ENCODE measurements at regions not wholly inside any gene's neighbourhood (a gene's known extent, or its start where the extent isn't known, plus 50 kb on each side); places are given as distances from the start of the nearest gene placed in this dataset.
A peak's percentile ranks its signal among the peaks of the same experiment; 100 is the strongest.

GRCh38 chr7:46257761-46258448, 336.8 kb upstream of the IGFBP3 start:
- no peak for DNase-seq

- DNase-seq, result no peak
Observed at GRCh38 chr7:46256870-46257661, 336.0 kb upstream of the IGFBP3 start.

GRCh38 chr7:46253520-46253919, 332.4 kb upstream of the IGFBP3 start:
- DNase-seq, result no peak

GRCh38 chr7:46247664-46248063, 326.6 kb upstream of the IGFBP3 start:
- DNase-seq, result no peak

- DNase-seq, result no peak
Observed at GRCh38 chr7:46245586-46246111, 324.6 kb upstream of the IGFBP3 start.

- DNase-seq, result no peak
Observed at GRCh38 chr7:46244757-46245156, 323.7 kb upstream of the IGFBP3 start.

- no peak for DNase-seq
Observed at GRCh38 chr7:46243406-46243805, 322.3 kb upstream of the IGFBP3 start.

- no peak for DNase-seq
Observed at GRCh38 chr7:46239846-46240245, 318.8 kb upstream of the IGFBP3 start.

GRCh38 chr7:46237466-46237865, 316.4 kb upstream of the IGFBP3 start:
- DNase-seq, result no peak

- DNase-seq, result no peak
Observed at GRCh38 chr7:46233585-46234329, 312.7 kb upstream of the IGFBP3 start.

GRCh38 chr7:46230990-46231305, 309.9 kb upstream of the IGFBP3 start:
- no peak for DNase-seq

- no peak for DNase-seq
Observed at GRCh38 chr7:46230298-46230989, 309.4 kb upstream of the IGFBP3 start.

- no peak for DNase-seq
Observed at GRCh38 chr7:46229409-46229808, 308.3 kb upstream of the IGFBP3 start.

- DNase-seq, result no peak
Observed at GRCh38 chr7:46226860-46227259, 305.8 kb upstream of the IGFBP3 start.

- no peak for DNase-seq
Observed at GRCh38 chr7:46224363-46224762, 303.3 kb upstream of the IGFBP3 start.

- no peak for DNase-seq
Observed at GRCh38 chr7:46220066-46220630, 299.1 kb upstream of the IGFBP3 start.

GRCh38 chr7:46218461-46219200, 297.6 kb upstream of the IGFBP3 start:
- DNase-seq, result no peak

- peak; percentile 28 for DNase-seq
Observed at GRCh38 chr7:46215987-46216567, 295.0 kb upstream of the IGFBP3 start.

GRCh38 chr7:46214526-46214925, 293.5 kb upstream of the IGFBP3 start:
- DNase-seq, result no peak

- DNase-seq, result no peak
Observed at GRCh38 chr7:46213154-46213537, 292.1 kb upstream of the IGFBP3 start.

- DNase-seq, result no peak
Observed at GRCh38 chr7:46212425-46213153, 291.5 kb upstream of the IGFBP3 start.
